ENCODE measurements at regions not wholly inside any gene's neighbourhood (a gene's known extent, or its start where the extent isn't known, plus 50 kb on each side); places are given as distances from the start of the nearest gene placed in this dataset.
"Not testable (repeated sequence)": the region's sequence is repeated elsewhere in the genome, so short reads cannot be mapped to it uniquely, and the experiment has no call there.

DNA sequence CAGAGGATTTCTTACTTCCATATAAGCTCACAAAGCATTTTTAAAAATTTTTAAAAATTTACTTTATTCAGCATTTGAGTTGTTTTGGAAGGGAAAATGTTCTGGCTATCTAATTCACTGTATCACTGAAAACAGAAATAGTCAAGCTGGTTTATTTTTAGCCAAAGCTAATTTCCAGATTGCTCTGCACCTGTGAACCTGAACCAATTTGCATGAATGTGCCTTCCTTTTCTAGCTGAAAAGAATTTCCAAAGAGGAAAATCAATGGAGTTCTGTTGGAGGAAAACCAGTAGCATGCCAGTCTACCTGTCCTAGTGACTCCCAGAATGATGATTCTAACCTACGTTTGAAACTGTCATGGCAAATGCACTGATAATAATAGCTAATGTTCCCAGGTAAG is 134.2 kb upstream of the LIPC start:
- no peak for DNase-seq (ENCODE audit: low read depth)

DNA sequence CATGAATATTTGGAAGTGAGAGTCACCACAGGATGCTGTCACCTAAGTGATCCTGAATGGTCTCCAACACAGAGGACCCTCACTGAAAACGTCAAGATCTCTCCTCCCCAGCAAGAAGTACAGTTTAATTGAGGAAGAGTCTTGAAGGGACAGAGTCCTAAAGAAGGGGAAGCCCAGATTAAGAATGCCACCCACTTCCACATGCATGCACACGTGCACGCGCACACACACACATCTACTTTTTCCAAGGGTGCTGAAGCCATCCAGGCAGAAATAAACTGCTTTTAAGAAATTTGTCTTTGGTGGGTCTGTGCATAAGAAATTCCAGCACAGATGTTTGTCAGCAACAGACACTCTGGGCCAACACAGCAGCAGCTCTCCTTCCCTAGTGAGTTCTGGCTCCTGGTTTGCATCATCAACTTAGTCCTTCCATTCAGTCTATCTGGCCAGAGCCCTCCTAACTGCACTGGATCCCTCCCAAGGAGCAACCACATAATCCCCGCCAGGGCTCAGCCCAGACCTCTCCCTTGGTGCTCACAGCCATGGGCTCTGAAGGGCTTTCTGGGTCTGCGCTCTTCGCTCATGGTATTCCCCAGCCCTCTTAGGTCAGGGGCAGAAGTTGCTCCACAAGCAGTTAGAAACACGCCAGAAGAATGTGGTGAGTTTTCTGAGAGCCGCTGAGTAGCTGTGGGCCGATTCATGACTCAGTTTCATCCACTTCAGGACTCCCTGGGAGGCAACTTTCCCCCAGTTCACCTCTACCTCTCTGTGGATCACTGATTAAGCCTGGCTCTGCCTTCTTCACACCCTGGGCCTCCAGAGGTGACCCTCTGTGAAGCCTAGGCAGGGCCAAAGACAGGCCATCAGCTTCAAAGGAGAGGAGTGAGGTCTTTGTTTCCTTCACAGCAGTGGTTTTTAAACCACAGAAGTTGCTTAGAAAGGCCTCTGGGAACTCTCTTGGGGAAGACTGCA is 132.6 kb upstream of the LIPC start:
- DNase-seq (ENCODE audit: low read depth) = no peak

DNA sequence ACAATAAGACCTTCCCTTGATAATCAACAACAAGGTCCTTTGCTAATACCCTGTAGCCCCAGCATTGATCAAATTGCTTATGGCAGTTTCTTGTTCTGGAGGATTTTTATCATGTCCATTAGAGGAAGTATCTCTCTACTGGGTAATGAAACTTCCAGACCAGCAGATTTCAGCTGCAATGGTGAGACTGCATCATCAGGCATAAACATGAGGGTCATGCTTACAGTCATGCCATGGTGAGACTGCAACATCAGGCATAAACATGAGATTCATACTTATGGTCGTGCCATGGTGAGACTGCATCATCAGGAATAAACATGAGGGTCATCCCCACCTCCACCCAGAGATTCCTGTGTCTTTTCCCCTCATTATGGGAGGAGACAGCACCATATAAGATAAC is 129.0 kb upstream of the LIPC start:
- no peak for DNase-seq (ENCODE audit: low read depth)

DNA sequence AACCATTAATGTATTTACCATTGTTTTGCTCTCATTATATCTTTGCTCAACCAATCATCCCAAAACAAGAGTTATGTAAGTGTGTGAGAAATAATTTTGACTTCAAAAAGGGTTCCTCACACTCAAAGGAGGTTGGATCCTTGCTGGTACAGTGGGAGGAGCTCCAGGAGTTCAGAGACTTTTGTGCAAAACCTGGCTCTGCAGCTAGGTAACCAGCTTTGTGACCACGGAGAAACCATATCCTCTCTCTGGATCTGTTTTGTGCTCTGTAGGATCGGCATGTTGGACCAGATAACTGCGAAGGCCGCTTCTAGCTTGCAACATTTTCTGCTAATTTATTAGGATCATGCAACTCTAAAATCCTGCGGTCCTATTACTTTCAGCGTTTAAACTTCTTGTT is 128.6 kb upstream of the LIPC start:
- no peak for DNase-seq (ENCODE audit: low read depth)

DNA sequence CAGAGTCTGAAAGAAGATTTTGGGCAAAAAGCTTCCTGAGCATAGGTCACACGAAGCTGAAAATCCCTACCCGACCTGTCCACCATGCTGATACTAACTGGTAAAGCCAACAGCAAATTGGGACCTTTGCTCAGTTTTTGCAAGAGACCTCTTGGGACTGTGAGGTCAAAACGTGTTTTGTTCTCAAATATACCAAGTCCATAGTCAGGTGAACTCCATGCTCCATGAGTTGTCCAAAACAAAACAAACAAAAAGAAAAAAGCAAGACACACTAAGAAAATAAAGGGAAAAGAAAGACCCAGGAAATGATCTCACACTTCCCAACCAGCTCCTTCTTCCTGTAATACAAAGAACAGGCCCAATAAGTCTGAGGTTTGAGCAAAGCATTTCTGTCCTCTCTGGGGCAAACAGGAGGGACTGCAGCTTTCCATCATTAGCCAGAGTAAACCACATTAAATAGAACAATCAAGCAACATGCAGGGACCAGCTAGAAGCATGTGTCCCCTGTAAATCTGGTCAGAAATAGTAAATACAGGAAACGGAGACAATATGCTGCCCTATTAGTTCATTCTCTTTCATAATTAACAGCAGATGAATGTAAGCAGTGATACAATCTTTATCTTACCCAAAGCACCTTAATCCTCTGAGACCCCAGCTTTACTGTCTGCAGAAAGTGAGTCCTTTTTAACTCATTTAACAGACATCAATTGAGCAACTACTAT is 125.0 kb upstream of the LIPC start:
- no peak for DNase-seq (ENCODE audit: low read depth)

DNA sequence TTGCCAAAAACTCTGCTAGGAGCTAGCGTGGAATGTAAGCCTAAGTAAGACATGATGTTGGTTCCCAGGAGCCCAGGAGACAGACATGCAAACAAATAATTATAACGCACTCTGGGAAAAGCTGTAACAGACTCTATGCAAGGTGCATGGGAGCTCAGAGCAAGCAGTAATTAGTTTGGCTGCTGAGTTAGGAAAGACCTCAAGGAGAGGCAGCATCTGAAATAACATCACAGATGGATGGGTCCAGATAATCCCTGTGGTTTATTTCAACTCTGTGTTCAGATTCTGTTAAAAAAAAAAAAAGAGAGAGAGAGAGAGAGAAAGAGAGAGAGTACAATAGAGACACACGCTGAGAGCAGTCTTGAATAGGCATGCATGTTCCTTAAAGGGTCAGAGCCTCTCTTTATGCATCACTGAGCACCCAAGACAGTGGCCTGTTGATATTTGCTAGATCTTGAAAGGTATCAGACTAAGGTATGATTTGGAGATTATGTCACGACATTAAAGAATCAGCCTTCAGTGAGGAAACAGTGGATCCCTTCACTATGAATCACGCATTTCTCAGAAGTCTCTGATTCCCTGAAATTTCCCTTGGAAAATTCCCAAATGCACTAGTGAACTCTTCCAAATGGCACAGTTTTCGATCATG is 124.4 kb upstream of the LIPC start:
- DNase-seq (ENCODE audit: low read depth) = no peak

DNA sequence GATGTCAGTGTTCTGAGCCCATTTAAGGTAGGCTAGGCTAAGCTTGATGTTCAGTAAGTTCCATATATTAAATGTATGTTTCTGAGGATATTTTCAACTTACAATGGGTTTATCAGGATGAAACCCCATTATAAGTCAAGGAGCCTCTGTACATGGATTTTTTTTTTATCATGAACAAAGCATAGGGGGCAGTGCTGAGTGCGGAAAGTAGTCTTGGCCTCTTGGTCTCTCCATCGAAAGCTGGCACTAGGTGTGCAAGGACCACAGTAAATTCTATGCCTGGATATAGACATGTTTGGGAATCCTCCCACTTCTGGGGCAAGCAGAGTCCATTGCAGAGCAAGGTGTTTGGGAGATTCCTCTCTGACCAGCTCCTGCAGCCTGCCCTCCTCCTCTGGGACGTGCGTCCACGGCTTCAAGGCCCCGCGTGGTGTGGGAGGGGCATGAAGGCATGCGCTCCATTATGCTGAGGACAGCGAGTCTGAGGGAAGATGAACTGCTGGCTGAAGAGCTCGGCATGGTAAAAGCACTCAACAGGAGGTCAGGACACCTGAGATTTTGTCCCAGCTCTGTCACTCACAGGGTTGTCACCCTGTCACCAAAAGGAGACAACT is 122.9 kb upstream of the LIPC start:
- no peak for DNase-seq (ENCODE audit: low read depth)

DNA sequence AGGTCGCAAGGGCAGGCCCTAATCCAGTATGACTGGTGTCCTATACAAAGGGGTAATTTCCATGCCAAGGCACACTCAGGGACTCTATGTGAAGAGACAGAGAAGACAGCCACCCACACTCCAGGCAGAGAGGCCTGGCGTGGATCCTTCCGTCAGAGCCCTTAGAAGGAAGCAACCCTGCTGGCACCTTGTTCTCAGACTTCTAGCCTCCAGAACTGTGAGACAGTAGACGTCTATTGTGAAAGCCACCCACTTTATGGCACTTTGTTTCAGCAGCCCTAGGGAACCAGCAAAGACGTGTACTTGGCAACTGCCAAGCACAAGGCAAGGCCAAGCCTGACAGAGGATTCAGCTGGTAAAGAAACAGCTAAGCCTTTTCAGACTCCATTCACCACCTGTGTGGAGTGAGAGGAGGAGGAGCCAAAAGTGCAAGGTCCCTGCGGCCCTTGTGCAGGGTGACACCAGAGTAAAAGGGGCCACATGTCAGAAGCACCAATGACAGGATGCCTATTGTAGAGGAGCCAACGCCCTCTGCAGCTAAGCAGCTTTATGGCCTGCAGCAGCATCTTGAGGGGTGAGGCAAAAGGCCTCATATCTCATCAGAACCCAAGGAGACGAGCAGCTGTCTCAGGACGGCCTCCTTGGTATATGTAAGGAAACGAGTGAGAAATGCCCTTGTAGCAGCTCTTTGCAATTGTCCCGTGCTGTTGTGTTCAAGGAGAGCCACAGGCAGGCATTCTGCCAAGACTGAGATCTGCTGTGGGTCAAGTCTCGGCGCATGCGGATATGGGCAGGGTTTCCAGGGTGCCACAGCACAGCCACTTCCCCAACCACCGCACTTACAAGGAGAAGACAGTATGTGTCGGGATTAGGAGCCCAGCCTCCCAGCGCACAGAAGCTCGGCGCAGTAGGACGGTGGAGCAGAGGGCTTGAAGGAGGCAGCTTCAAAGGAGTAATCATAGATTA is 121.5 kb upstream of the LIPC start:
- no peak for DNase-seq (ENCODE audit: low read depth)

DNA sequence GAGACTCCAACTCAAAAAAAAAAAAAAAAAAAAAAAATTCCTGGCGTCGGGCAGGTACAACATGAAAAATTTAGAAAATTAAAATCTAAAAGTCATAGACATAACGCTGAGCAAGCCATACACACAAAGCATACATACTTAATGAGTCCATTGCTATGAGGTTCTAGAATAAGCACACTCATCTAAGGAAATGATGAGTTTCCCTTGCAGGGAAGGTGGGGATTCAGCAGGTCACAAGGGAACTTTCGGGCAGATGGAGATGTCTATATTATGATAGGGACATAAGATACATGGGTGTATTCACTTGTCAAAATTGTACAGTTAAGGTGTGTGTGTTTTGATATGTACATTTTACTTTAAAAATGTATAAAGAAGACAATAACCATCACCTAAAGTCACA is 120.2 kb upstream of the LIPC start:
- DNase-seq (ENCODE audit: low read depth) = no peak

DNA sequence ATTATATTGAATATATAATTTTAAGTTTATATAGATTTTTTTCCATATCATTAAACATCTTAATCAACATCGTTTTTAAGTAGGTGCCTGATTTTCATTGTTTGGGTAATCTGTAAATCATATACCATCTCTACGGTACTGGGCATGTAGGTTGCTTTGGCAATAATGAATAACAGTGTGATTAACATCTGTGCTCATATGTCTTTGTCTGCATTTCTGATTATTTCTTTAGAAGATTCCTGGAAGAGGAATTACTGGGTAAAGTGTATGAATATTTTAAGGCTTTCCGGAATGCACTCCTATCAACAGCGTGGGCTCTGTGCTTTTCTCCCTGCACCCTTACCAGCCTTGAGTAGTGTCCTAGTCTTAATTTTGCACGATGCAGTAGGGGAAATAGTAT is 119.8 kb upstream of the LIPC start:
- DNase-seq (ENCODE audit: low read depth) = no peak

DNA sequence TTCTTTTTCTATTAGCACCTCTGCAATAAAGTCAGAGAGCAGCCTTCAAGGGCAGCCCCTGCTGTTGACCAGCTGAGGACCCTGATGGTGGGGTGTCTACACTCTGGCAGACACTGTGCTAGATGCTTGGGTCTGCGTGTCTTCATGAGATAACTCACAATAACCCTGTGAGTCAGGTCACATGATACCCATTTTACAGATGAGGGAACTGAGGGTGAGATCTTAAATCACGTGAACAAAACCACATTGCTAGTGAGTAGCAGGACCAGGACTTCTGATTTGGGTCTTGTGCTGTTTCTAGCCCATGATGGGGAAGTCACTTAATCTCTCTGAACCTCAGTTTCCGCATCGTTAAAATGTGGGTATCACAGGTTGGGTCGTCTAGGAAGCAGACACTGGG is 118.5 kb upstream of the LIPC start:
- no peak for DNase-seq (ENCODE audit: low read depth)

DNA sequence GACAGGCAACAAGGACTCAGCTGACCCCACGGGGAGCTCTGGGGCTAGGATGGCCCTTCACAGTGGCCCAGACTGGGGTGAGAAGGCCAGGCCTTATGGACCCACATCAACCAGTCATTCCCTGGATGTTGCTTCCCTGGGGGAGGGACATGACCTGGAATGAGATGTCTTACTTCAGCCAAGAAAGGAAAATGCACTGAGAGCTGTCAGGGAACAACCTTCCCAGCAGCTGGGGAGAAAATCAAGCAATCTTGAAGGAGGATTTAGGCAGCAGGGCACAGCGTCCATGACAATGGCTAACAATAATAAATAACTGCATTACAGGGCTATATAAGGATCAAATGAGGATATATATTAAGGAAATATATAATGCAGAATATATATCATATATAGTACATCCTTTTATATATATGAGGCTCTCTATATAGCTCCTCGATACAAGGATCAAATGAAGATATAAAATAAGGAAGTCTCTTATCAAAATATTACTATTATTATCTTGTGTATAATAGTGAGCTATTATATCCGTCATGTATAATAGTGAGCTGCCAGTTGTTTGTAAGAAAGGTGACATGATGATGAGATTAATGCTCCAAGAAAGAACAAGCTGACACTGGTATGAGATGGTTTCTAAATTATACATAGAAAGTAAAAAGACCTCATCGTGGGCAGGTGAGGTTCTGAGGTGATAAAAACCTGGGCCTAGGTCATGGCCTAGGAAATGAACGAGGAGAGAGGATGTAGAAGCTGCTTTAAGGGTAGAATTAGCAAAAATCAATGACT is 117.8 kb upstream of the LIPC start:
- DNase-seq (ENCODE audit: low read depth) = no peak

DNA sequence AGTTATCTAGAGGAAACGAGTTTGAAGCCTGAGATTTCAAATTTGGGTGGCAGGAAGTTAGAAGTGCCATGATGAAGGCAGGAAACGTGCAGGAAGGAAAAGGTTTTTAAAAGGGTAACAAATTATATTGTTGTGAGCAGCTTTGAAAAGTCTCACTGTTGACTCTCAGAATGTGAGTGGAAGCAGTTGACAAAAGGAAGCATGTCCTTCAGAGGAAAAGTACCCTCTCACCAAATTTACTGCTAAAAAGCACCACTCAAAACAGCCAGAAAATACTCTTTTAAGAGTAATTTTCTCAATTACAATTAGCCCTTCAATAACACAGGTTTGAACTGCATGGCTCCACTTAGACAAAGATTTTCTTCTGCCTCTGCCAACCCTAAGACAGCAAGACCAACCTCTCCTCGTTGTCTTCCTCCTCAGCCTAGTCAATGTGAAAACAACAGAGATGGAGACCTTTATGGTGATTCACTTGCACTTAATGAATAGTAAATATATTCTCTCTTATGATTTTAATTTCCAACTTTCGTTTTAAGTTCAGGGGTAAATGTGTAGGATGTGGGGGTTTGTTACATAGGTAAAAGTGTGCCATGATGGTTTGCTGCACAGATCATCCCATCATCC is 117.1 kb upstream of the LIPC start:
- DNase-seq (ENCODE audit: low read depth) = no peak

DNA sequence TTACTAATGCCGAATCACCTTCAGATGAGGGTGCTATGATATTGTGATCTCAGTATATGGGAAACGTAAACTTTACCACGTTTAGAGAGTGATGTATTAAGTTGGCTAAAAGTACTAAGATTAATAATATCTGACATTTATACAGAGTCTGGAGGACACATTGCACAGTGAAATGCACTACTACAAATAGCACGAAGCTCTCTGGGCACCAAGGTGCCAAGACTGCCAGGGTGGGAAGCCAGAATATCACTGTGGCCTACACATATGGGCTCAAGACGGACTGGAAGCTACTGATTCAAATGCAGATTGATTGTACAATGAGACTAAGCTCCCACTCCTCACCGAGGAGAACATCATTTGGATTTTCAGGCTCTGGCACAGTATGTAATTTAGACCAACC is 113.3 kb upstream of the LIPC start:
- DNase-seq (ENCODE audit: low read depth) = no peak

DNA sequence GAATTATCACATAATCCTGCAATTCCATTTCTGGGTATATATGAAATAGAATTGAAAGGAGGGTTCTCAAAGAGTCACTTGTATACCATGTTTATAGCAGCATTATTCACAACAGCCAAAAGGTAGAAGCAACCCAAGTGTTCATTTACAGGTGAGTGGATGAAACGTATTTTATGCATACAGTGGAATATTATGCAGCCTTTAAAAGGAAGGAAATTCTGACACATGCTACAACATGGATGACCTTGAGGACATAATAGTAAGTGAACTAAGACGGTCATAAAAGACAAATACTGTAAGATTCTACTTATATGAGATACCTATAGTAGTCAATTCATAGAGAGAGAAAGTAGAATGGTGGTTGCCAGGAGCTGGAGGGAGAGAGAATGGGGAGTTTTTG is 110.8 kb upstream of the LIPC start:
- DNase-seq (ENCODE audit: low read depth) = no peak

DNA sequence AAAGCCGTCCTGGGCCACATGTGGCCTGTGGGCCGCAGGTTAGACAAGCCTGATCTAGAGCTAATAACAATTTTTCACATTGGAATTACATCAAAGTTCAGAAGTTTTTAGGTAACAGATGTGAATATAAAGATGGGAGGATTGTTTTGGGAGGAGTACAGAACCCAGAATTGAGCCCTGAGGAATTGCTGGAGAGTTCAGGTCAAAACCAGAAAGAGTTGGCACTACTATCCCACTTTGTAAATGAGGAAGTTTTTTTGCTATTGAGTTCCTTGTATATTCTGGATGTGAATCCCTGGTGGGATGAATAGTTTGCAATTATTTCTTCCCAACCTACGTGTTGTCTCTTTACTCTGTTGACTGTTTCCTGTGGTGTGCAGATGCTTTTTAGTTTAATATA is 109.5 kb upstream of the LIPC start:
- no peak for DNase-seq (ENCODE audit: low read depth)

DNA sequence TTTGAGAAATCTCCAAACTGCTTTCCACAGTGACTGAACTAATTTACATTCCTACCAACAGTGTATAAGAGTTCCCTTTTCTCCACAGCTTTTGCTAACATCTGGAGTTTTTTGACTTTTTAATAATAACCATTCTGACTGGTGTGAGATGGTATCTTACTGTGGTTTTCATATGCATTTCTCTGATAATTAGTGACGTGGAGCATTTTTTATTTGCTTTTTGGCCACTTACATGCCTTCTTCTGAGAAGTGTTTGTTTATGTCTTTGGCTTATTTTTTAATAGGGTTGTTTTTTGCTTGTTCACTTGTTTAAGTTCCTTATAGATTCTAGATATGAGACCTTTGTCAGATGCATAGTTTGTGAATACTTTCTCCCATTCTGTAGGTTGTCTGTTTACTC is 108.5 kb upstream of the LIPC start:
- DNase-seq (ENCODE audit: low read depth) = not testable (repeated sequence)

DNA sequence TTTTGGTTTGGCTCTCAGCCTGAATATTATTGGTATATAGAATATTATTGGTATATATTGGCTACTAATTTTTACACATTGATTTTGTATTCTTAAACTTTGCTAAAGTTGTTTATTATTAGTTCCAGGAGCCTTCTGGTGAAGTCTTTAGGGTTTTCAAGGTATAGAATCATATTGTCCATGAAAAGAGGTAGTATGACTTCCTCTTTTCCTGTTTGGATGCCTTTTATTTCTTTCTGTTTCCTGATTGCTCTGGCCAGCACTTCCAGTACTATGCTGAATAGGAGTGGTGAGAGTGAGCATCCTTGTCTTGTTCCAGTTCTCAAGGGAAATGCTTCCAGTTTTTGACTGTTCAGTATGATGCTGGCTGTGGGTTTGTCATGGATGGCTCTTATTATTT is 107.3 kb upstream of the LIPC start:
- DNase-seq (ENCODE audit: low read depth) = no peak

DNA sequence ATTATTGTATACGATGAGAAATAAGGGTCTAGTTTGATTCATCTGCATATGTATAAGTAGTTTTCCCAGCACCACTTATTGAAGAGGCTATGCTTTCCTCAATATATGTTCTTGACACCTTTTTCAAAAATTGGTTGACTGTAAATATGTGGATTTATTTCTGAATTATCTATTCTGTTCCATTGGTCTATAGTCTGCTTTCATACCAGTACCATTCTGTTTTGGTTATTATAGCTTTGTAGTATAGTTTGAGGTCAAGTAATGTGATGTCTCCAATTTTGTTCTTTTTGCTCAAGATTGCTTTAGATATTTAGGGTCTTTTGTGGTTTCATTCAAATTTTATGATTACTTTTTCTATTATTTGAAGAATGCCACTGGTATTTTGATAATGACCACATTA is 103.8 kb upstream of the LIPC start:
- no peak for DNase-seq (ENCODE audit: low read depth)

DNA sequence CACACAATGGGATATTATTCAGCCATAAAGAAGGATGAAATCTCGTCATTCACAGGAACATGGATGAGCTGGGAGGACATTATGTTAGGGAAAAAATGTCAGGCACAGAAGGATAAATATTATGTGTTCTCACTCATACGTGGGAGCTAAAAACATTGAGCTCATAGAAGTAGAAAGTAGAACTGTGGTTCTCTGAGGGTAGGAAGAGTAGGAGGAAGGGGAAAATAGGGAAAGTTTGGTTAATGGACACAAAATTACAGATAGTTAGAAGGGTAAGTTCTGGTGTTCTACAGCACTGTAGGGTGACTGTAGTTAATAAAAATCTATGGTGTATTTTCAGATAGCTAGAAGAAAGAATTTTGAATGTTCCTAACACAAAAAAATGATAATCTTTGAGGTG is 102.6 kb upstream of the LIPC start:
- no peak for DNase-seq (ENCODE audit: low read depth)

Data from activated T-helper 1 cell treated with Interleukin-2 at 50 U/mL for 16 hours (primary cell).